ENCODE measurements at regions not wholly inside any gene's neighbourhood (a gene's known extent, or its start where the extent isn't known, plus 50 kb on each side); places are given as distances from the start of the nearest gene placed in this dataset.
"Not testable (repeated sequence)": the region's sequence is repeated elsewhere in the genome, so short reads cannot be mapped to it uniquely, and the experiment has no call there.

DNA sequence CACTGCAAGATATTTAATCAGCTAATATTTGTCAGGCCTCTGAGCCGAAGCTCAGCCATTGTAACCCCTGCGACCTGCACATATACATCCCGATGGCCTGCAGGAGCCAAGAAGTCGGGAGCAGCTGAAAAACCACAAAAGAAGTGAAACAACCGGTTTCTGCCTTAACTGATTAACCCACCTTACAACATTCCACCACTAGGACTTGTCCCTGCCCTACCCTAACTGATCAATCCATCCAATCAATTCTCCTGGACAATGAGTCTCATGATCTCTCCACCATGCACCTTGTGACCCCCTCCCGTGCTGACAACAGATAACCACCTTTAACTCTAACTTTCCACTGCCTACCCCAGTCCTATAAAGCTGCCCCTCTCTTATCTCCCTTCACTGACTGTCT lies 945.4 kb upstream of the GYPC start:
- DNase-seq (ENCODE audit: low spot score), result no peak

DNA sequence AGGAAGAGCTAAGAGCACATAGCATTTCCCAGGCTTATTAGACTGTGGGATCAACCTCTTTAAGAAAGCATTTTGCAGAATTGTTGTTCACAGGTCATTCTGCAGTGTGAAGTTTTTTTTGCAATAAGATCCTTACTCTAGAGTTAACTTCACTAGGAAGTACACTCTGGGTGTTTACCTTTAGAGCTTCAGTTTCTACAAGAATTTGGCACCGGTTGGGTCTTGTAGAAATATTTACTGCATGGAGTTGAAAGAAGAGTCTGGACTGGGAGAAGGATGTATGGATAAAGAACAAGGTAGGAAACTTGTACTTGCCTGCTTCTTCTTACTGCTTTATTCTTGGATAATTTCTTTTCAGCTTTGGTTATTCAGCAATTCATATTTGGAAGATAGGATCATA lies 944.9 kb upstream of the GYPC start:
- no peak for DNase-seq (ENCODE audit: low spot score)

DNA sequence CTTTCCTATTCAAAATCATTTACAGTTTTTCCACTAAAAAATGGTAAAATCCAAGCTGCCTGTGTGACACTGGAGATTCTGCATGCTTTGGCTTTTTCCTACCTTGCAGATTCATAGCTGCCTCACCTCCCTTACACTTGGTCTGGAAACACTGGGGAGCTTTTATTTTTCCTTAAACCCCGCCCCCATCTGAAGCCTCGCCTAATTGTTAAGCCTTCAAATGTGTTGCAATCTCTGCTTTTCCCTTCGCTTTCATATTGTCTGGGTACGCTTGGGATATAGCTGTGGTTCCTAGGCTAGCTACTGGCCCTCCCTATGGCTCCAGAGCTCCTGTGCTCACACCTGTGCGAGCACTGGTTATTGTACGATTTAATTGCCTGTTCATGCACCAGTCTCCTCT lies 942.4 kb upstream of the GYPC start:
- no peak for DNase-seq (ENCODE audit: low spot score)

DNA sequence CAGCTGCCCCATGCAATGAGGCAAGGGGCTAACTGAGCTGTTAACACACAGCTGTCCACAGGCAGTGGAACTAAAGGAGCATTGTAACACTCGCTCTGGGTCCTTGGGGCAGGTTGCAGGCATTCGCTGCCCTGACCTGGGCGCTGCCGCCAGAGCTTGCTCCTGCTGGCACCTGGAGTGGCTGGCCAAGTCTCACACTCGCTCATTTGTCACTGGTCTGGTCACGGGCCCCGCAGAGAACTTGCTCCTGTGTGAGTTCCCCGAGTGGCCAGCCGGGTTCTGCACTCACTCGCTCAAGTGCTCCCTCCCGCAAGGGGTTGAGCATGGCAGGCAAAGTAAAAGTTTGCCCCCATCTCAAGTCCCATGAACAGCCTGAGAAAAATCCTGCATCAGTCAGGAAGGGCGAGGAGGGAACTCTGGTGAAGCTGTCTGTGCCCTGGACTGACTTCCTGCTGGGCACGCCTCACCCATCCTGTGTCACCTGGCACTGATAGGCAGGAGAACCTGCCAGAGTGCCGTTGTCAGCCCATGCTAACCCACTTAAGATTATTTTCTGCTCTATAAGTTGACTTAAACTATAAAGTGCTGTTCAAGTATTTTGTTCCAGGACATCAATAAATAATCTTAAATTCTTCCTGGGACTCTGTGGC lies 934.8 kb upstream of the GYPC start:
- DNase-seq (ENCODE audit: low spot score), result no peak

DNA sequence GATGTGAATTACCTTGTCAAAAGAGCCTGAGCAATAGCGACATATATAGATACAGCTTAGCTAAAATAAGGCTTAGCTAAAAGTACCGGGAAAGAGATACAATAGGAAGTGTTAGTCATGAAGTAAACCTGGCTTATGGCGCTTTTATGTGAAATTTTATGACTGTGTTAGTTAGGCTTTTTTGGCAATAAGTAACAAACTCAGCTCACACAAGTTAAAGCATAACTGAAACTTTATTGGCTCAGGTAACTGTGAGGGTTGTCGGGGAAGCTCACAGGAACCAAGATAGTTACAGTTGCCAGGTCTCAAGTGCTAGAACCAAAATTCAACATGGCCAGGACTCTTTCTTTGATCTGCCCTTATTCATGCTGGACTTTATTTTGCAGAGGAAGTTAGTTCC lies 925.0 kb upstream of the GYPC start:
- no peak for DNase-seq (ENCODE audit: low spot score)

DNA sequence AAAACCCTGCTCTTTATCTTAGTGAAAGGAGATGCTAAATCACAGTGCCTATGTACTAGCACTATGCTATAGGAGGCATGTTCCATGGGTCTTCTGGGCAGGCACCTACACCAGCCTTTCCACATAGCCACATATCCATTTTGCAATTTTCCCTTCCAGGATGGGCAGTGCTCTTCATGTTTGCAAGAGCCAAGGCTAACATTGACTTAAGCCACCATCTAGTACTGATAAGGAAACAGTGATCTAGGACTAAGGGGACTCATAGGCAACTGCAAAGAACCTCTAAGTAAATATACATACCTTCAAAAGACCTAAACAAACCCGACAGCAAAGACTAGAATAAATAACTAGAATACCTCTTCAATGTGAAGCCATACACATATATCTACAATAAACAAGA lies 919.7 kb upstream of the GYPC start:
- no peak for DNase-seq (ENCODE audit: low spot score)

DNA sequence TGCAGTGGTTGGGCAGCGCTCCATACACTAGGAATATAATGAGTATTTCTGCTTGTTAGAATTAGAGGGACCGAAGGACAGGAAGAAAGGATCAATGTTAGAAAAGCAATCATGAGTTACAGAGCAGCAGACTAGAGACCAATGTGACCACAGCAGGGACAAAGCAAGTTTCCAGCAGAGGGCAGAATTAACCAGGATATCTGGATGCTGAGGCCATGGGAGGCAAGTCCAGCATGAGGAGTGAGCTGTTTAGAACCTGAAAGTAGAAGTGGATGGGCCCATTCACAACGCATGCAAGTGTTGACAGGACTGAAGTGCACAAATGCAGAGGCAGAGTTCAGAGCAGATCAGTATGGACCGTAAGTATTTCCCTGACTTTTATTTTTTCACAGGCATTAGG lies 910.4 kb upstream of the GYPC start:
- DNase-seq (ENCODE audit: low spot score), result peak; percentile 59

DNA sequence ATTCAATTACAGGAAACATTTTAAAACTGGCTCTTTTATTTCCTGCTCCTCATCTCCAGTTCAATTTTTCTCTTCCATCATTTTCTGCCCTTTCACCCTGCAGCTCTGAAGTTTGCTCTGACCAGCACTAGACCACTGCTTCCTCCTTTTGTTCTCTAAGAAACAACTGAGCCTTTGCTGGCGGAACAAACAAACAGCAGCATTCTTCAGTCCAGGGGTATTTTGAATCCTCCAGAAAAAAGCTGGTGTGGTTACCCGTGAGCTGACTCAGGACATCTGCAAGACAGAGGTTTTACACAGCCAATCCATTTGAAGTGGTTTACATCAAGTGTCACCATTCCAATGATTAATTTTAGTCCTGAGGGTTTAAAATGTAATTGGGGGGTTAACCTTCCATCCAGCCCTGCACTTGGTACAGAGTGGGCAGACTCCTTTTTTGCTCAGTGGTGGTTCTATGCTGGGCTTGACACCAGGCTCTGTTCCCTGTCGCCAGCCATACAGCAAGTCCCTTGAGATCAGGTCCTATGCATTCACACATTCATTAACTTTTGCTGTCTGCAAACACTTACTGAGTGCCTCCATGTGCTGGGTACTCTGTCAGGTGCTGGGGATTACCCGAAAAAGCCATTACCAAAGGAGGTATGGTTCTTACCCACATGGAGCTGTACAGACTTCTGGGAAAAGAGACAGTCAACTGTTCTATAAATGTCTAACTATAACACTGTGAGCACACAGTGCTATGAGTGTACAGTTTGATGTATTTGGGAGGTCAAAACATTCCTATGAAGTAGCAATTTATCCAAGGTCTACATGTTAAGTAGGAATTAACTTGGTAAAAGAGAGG lies 909.4 kb upstream of the GYPC start:
- DNase-seq (ENCODE audit: low spot score), result no peak

DNA sequence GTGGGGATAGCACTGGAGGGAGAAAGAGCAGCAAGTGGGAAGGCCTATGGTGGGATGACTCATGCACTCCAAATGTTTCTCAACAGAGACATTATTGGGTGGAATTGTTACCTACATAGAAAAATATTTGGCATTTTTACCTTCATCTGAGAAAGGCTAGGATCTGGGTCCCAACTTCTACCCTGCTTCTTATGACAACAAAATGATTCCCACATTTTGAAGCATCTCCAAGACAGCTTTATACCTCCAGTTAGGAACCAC lies 908.9 kb upstream of the GYPC start:
- DNase-seq (ENCODE audit: low spot score), result no peak

DNA sequence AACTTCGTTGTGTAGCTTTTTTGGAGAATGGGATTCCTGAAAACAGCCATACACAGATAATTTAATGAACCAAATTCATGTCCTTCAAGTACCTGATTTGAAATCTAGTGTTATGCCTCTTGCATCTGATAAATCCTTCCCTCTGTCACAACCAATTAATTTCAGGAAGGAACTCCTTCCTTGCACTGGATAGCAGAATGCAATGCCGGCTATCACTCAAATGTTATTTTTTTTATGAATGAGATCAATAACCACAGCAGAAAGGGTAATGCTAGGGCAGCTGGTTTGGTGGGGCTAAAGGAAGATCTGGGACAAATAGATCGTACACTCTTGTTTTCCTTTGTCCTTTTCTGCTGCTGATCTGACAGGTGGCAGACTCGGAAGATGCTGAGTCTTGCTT lies 899.5 kb upstream of the GYPC start:
- no peak for DNase-seq (ENCODE audit: low spot score)

DNA sequence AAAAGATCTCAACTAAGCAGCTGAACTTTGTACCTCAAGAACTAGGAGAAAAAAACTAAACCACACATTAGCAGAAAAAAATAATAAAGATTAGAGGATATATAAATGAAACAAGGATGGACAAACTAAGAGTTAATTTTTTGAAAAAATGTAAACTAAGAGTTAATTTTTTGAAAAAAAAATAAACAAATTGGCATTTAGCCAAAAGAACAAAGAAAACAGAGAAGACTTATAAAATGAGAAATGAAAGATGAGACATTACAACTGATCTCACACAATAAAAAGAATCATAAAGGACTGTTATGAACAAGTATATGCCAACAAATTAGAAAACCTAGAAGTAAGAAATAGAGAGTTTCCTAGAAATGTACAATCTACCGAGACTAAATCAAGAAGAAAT lies 859.2 kb upstream of the GYPC start:
- DNase-seq (ENCODE audit: low spot score), result no peak

DNA sequence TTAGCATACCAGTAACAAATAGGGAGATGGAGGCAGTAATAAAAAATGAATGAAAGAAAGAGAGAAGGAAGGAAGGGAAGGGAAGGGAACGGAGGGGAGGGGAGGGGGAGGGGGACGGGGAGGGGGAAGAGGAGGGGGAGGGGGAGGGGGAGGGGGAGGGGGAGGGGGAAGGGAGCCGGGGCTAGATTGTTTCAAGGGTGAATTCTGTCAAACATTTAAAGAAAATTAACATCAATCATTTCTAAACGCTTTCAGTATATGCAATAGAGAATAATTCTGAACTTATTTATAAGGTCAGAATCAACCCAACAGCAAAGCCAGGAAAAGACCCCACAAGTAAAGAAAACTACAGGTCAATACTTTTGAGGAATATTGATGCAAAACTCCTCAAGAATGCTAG lies 858.8 kb upstream of the GYPC start:
- DNase-seq (ENCODE audit: low spot score), result no peak

DNA sequence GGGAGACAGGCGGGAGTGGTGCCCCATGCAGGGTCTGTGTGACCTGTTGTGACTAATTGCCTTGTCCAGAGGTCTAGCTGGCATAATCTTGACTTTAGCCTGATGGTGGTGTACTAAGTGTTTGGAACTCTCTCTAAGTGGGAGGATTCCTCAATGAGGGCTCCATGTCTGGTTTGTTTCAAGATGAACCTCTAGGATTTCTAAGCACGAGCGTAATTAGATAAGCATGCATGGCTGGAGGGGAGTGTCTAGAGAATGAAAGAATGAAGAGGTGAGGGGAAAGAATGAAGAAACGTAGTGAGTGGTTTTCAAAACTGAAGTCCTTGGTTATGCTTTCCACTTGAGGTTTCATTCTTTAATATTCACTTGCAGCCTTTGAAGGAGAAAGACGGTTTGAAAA lies 833.2 kb upstream of the GYPC start:
- no peak for DNase-seq (ENCODE audit: low spot score)

DNA sequence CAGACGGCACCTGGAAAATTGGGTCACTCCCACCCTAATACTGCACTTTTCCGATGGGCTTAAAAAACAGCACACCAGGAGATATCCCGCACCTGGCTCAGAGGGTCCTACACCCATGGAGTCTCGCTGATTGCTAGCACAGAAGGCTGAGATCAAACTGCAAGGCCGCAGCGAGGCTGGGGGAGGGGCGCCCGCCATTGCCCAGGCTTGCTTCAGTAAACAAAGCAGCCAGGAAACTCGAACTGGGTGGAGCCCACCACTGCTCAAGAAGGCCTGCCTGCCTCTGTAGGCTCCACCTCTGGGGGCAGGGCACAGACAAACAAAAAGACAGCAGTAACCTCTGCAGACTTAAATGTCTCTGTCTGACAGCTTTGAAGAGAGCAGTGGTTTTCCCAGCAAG lies 830.2 kb upstream of the GYPC start:
- DNase-seq (ENCODE audit: low spot score), result not testable (repeated sequence)

DNA sequence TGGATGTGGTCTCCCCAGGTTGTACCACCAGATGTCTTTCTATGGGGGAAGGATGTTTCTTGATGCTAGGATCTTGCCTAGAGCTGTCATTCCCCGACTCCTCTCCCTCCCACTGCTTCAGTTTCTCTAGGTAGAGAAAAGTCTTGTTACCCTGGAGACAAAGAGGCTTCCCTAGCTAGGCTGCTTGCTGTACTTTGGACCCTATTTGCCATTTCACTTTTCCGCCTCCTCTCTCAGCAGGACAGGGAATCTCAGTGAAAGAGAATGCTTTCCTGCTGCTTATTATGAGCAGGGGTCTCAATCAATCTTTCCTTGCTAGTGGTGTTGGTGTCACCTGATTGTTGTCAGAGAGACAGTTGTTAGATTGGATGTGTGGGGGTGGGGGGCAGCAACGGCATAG lies 818.8 kb upstream of the GYPC start:
- no peak for DNase-seq (ENCODE audit: low spot score)

DNA sequence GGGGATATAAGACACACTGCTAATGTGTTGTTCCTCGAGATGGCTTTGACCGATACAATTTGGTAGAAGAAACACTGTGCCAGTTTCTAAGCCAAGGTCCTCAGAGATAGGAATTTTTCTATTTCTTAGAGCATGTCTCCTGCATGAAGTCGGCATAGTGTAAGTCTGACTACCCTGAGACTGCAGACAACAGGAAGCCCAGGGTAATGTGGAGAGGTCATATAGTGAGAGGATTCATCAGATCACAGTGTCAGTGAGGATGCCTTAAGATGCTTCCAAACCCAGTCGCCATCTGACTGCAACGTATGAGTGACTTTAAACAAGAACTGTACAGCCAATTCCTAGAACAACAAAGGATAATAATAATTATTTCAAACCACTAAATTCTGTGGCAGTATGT lies 818.3 kb upstream of the GYPC start:
- no peak for DNase-seq (ENCODE audit: low spot score)

DNA sequence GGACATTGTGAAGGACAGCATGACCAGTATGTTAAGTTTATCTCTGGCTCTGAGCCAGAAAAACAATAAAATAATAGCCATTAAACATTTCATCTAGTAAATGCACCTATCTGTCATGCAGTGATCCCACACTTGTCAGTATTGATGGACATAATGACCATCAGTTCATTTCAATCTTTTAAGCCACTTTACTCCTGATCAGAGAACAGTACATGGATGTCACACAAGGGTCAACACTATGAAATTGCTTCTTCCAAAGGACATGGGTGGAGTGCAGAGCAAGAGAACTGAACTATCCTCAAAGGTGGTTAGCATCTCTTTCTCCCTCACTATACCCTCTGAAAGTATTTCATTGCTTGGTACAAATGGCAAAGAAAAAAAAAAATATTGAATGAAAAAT lies 816.0 kb upstream of the GYPC start:
- DNase-seq (ENCODE audit: low spot score), result no peak

DNA sequence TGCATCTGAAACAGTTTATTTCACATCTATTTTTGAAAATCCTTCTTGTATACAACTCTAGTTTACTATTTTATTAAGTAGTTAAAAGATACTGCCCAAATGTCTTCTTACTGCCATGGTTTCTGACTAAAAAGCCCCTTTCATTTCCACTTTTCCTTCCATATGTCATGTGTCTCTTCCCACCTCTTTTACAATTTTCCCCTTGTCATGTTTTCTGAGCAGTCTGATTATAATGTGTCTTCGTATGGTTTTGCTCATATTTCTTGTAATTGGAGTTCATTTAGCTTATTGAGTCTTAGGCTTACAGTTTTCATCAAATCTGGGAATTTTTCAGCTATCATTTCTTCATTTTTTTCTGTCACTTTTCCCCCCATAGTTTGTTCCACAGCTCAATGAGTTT lies 813.9 kb upstream of the GYPC start:
- no peak for DNase-seq (ENCODE audit: low spot score)

DNA sequence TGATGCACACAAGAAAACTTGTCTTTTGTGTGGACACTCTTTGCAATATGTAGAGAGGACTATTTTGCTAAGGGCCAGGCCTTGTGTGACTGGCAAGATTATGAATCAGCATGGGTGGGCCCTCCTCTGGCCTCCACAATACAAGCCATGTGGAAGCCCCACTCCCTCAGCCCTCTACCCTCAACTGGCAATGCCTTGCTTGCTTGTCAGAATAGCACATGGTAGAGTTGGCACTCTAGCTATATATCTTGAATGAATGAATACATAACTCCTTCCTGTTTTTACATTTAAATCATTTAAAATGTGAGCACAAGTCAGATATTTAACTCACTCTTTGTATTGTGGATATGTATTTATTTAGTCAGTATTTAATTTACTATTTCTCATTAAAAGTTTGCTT lies 805.4 kb upstream of the GYPC start:
- no peak for DNase-seq (ENCODE audit: low spot score)

DNA sequence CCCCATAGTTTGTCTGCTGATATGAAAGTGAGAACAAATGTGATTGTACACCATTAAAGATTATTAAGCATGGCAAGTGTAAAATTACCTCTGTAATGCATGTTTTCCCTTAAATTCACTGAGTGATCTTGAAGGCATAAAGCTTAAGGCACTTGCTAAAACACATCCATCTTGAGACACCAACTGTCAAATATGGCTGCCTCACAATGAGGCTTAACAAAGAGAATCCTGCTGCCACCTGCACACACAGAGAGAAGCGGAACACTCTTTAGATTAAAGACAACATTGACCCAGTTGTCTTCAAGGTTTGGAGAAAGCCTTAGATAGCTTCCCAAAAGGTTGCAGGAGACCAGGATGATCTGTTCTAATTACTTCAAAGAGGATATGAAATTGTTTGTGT lies 803.6 kb upstream of the GYPC start:
- no peak for DNase-seq (ENCODE audit: low spot score)

DNA sequence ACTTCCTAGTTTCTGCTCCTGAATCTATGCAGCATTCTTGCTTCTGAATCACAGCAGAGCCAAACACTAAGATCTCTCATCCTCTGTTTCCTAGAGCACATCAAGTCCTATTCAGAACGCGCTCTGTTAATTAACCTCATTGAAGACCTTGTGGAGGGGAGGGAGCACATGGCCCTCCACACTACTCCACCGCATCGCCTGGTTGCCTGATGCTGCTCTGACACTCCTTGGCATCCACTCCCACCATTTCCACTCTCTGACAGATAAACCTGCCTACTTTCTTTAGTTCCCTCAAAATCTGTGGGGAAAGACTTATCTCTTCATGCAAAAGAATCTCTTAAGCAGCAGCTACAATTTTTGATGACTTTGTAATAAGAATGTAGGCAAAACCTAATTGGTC lies 802.3 kb upstream of the GYPC start:
- peak; percentile 24 for DNase-seq (ENCODE audit: low spot score)

DNA sequence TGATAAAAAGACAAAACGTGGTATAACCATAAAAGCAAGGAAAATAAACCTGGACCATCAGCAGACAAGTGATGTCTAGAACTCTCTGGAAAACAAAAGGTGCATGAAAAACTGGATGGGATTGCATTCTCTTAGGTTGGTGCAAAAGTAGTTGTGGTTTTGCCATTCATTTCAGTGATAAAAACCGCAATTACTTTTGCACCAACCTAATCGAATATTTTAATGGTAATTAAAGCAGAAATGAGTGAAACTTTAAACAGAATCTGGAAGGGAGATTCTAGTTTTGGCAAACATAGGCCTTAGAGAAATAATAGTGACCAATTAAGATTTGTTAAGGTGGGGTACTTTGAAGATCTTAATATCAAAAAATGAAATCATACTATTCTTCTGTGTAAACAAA lies 800.8 kb upstream of the GYPC start:
- DNase-seq (ENCODE audit: low spot score), result no peak

DNA sequence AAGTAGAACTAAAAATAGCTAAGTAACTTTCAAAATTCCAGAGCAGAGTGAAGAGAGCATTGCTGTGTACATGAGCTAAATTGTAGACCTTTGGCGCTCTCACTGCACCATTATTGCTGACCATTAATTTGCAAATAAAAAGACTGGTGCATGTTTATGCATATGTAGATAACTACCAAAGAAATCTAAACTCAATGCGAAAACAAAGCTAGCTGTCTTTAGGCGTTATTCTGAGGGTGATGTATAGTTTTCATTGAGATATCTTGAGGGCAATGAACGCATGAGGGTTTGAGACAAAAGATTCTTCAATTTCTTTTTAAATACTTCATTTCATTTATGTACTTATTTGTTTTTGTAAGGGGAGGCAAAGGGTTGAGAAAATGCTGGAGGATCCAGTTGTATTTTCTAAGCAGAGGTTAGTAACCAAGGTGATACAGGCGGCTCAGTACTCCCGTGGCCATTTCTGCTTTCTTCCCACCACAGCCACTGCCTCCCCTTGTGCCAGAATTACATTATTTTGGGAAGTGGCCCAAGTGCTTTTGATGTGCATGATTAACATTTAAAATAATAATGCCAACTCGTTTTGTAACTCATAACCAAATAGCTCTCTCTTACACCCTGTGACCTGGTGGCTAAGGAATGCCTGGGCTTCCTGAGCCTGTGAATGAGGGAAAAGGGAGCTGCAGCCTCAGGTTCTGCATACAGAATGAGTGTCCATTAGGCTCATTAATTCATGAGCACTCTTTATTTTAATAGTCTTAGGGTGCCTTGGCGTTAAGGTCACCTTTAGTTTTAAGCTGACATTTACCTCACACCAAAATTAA lies 797.8 kb upstream of the GYPC start:
- DNase-seq (ENCODE audit: low spot score), result no peak

All from putamen (tissue), 1 donor.